ENCODE measurements at regions not wholly inside any gene's neighbourhood (a gene's known extent, or its start where the extent isn't known, plus 50 kb on each side); places are given as distances from the start of the nearest gene placed in this dataset.

GRCh38 chr6:133635447-133635846 is 253.5 kb upstream of the TCF21 start:
- TF ChIP-seq CTCF (IDR thresholded peaks at IDR 0.05; ENCODE audit: control extremely low read depth in 1 of 3, insufficient read depth in 1 of 3, low read depth in 1 of 3, low read length in 3 of 3): no peak
- no peak for TF ChIP-seq GABPA (IDR thresholded peaks at IDR 0.05; ENCODE audit: borderline replicate concordance, insufficient read depth, low read length)
- no peak for TF ChIP-seq EP300 (IDR thresholded peaks at IDR 0.05; ENCODE audit: borderline replicate concordance in 1 of 2, low read depth in 2 of 2, low read length in 2 of 2)
- no peak for TF ChIP-seq MAFK (IDR thresholded peaks at IDR 0.05; ENCODE audit: low read depth, low read length)
- no peak for TF ChIP-seq RAD21 (IDR thresholded peaks at IDR 0.05 in 1 of 2, conservative IDR thresholded peaks at IDR 0.05 in 1 of 2; ENCODE audit: low read depth in 2 of 2, low read length in 2 of 2)
- no peak for TF ChIP-seq CHD1 (IDR thresholded peaks at IDR 0.05; ENCODE audit: low read depth, low read length)
- no peak for TF ChIP-seq SUZ12 (IDR thresholded peaks at IDR 0.05; ENCODE audit: low read length)
- no peak for TF ChIP-seq USF2 (IDR thresholded peaks at IDR 0.05; ENCODE audit: low read length)
- TF ChIP-seq HDAC6 (IDR thresholded peaks at IDR 0.05; ENCODE audit: low read depth, low read length): no peak
- TF ChIP-seq EZH2 (IDR thresholded peaks at IDR 0.05; ENCODE audit: low read depth, low read length, severe bottlenecking): no peak
- TF ChIP-seq EGR1 (IDR thresholded peaks at IDR 0.05; ENCODE audit: borderline replicate concordance, low read depth, low read length): no peak
- TF ChIP-seq POLR2A (IDR thresholded peaks at IDR 0.05; ENCODE audit: control extremely low read depth in 1 of 2, low read depth in 2 of 2, low read length in 2 of 2): no peak

Data from H1 (cell line).